Mammary epithelial cell (primary cell): ENCODE measurements at regions not wholly inside any gene's neighbourhood (a gene's known extent, or its start where the extent isn't known, plus 50 kb on each side); places are given as distances from the start of the nearest gene placed in this dataset.

ENCODE experiments used
- CTCF ChIP-seq, 2 donors: IDR thresholded peaks in 1 of 2; conservative IDR thresholded peaks in 1 of 2; 2 replicates each; pipeline ENCODE4 v1.5.1; 2011 to 2012; ENCODE audit warnings: inconsistent platforms in 2 of 2, low read length in 2 of 2, mild to moderate bottlenecking in 2 of 2, control low read depth in 1 of 2, low read depth in 1 of 2; ENCODE audit not compliant: insufficient read depth in 1 of 2; ENCODE audit errors: extremely low read depth in 1 of 2
- EZH2 ChIP-seq: IDR thresholded peaks from 2 replicates; pipeline ENCODE4 v1.6.1; 2012; ENCODE audit warnings: low read length, inconsistent platforms, borderline replicate concordance

- TF ChIP-seq CTCF (conservative IDR thresholded peaks at IDR 0.05 in 1 of 2, IDR thresholded peaks at IDR 0.05 in 1 of 2; ENCODE audit: extremely low read depth in 1 of 2, insufficient read depth in 1 of 2, low read depth in 1 of 2, low read length in 2 of 2) (no peak), EZH2 (no peak)
Observed at GRCh38 chr13:75945841-75946482, 309.8 kb downstream of the LMO7 start.
